GM12875 (cell line): ENCODE measurements at regions not wholly inside any gene's neighbourhood (a gene's known extent, or its start where the extent isn't known, plus 50 kb on each side); places are given as distances from the start of the nearest gene placed in this dataset.
"Not testable (repeated sequence)": the region's sequence is repeated elsewhere in the genome, so short reads cannot be mapped to it uniquely, and the experiment has no call there.

Experiments
- H3K4me3 ChIP-seq: one replicate; pipeline ENCODE4 v1.5.1; 2011; ENCODE audit warnings: low read depth, low read length, control low read depth
- TF ChIP-seq, protein P1 (sequence below): IDR thresholded peaks from 2 replicates; pipeline ENCODE4 v1.5.1; 2011; ENCODE audit warnings: low read depth, mild to moderate bottlenecking, control low read depth, inconsistent platforms, low read length, moderate library complexity, borderline replicate concordance; ENCODE audit not compliant: insufficient read depth

DNA sequence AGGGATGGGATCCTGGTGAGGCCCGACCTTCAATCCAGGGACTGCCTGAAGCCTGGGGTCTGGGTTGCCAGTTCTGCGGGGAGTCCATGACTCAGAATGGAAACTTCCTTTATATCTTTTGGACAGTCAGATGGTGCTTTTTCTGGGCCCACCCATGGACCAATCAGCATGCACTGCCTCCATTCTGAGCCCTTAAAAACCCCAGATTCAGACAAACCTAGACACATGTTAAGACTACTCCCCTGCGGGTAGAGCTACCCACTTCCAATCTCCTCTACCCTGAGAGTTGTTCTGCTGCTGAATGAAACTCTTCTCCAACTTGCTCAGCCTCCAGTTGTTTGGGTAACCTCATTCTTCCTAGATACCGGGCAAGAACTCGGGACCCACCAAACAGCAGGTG is 1315.2 kb upstream of the MIR17HG start:
- TF ChIP-seq, protein P1, sequence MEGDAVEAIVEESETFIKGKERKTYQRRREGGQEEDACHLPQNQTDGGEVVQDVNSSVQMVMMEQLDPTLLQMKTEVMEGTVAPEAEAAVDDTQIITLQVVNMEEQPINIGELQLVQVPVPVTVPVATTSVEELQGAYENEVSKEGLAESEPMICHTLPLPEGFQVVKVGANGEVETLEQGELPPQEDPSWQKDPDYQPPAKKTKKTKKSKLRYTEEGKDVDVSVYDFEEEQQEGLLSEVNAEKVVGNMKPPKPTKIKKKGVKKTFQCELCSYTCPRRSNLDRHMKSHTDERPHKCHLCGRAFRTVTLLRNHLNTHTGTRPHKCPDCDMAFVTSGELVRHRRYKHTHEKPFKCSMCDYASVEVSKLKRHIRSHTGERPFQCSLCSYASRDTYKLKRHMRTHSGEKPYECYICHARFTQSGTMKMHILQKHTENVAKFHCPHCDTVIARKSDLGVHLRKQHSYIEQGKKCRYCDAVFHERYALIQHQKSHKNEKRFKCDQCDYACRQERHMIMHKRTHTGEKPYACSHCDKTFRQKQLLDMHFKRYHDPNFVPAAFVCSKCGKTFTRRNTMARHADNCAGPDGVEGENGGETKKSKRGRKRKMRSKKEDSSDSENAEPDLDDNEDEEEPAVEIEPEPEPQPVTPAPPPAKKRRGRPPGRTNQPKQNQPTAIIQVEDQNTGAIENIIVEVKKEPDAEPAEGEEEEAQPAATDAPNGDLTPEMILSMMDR = no peak
- H3K4me3 ChIP-seq = no peak overlapping the region

DNA sequence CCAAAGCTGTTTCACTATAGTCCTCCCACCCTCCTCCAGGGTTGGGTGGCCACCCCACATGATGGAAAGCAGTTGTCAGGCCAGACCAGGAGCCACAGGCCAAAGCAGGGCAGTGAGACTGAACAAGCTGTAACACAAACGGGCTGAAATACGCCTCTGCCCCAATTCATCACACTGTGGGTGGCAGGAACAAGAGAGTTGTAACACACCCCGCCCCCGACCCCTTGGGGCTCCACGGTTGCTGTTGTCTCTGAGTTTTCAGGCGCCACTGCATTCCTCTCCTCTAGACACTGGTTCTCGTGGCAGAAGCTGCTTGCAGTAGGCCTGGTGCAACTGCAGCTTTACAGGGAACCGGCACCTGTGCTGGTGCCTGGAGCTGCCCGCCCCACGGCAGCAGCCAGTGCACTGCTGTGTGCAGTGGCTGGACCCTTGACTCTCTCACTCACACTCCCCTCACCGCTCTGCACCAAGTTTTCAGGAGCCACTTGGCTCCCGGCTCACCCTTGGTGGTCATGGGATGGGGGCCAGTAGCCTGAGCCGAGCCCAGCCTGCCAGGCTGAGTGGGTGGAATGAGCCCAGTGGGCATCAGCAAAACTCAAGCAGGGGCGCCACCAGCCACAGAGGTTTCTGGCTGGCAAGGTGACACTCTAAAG is 1314.5 kb upstream of the MIR17HG start:
- TF ChIP-seq, protein P1 = no peak
- H3K4me3 ChIP-seq = no peak overlapping the region

DNA sequence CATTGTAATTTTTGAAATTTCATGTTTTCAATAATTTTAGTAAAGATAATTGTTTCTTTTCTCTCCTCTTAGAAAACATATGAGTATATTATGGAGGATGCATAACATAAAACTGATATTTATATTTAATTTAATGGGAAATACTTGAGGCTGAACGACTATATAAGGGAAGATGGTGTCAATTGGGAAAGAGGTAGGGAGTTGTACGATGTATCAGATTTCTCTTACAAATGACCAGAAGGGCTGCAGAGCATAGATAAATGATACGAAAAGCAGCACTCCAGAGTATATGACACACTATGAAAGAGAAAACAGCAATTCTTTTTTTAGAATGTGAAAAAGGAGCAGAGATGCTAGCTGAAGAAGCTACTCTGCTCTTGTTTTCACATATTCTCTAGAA is 1308.0 kb upstream of the MIR17HG start:
- H3K4me3 ChIP-seq = no peak overlapping the region
- TF ChIP-seq, protein P1 = no peak

DNA sequence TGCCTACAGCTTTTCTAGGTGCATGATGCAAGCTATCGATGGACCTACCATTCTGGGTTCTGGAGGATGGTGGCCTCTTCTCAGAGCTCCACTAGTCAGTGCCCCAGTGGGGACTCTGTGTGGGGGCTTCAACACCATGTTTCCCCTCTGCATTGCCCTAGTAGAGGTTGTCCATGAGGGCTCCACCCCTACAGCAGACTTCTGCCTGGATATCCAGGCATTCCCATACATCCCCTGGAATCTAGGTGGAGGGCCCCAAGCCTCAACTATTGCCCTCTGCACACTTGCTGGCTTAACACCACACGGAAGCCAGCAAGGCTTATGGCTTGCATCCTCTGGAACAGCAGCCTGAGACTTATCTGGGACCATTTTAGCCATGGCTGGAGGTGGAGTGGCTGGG is 1299.9 kb upstream of the MIR17HG start:
- H3K4me3 ChIP-seq = no peak overlapping the region
- TF ChIP-seq, protein P1 = no peak

DNA sequence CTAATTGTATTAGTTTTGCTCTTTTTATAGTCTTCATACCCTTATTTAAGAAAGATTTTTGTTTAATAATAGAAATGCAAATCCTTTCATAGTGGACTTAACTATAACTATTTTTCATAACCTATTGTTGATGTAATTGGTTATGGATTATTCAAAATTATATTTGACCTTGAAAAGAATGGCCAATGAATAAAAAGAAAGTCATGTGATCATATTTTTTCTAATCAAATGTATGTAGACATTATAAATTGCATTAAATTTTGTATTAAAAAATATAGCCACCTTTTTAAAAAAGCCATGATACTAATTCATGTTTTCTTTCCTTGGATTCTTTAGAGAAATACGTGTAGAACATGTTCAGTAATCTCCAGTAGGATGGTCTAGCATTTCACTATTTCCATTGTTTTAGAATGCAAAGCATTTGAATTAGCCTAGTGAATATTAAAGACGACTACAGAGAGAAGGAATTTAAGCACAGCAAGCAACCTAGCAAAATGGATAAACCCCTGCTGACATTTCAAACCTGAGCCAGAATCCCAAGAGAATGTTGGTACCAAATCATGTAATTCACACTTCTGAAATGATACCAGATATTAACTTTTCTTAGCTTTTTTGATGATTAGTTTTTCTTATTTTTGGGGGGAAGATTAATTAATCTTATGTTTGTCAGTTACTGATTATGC is 1297.4 kb upstream of the MIR17HG start:
- TF ChIP-seq, protein P1 = no peak
- no peak overlapping the region for H3K4me3 ChIP-seq

DNA sequence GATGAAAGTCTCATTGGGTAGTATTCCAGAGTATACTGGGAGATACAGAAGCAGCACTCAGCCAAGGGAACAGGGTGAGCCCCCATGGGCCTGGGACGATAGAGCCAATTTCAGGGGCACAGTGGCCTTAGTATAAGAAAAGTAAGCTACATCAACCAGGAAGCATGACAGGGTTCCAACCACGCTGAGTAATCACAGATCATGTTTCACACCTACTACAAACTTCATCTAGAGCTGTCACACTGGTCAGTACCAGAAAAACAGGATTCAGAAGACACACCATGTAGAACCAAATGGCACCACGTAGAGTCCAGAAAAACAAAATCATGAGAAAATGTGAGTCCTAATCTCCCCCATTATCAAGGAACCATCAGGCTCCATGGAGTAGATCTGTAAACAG is 1292.4 kb upstream of the MIR17HG start:
- no peak overlapping the region for H3K4me3 ChIP-seq
- TF ChIP-seq, protein P1 = no peak

DNA sequence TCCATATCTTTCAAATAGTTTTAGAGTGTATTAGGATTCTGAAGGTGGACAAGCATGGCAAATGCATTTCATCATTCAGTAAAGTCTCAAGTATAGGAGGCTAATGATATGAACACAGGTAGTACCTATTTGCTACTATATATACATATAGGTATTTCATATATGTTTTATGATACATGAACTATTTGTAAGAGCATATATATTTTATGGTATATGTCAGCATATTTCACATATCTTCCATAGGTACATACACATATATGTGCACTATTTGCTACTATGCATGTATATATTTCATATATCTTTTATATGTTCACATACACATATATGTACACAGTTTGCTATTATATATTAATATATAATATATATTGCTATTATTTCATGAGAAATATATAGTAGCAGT is 1291.7 kb upstream of the MIR17HG start:
- H3K4me3 ChIP-seq = no peak overlapping the region
- TF ChIP-seq, protein P1 = no peak

DNA sequence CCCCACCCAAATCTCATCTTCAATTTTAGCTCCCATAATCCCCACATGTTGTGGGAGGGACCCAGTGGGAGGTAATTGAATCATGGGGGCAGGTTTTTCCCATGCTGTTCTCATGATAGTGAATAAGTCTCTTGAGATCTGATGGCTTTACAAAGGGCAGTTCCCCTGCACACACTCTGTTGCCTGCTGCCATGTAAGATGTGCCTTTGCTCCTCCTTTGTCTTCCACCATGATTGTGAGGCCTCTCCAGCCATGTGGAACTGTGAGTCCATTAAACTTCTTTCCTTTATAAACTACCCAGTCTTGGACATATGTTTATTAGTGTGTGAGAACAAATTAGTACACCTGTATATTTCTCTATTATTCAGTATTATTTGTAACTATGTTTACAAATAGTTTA is 1283.3 kb upstream of the MIR17HG start:
- H3K4me3 ChIP-seq = not testable (repeated sequence)
